ENCODE measurements at regions not wholly inside any gene's neighbourhood (a gene's known extent, or its start where the extent isn't known, plus 50 kb on each side); places are given as distances from the start of the nearest gene placed in this dataset.

GRCh38 chr3:6512172-6512800 is 348.6 kb upstream of the GRM7 start:
- no peak overlapping the region for H3K4me3 ChIP-seq (ENCODE audit: low read depth, low read length)
- no peak for DNase-seq (ENCODE audit: low read depth)
- TF ChIP-seq CTCF (IDR thresholded peaks at IDR 0.05; ENCODE audit: insufficient read depth, low read depth, low read length, missing control alignments): no peak

DNA sequence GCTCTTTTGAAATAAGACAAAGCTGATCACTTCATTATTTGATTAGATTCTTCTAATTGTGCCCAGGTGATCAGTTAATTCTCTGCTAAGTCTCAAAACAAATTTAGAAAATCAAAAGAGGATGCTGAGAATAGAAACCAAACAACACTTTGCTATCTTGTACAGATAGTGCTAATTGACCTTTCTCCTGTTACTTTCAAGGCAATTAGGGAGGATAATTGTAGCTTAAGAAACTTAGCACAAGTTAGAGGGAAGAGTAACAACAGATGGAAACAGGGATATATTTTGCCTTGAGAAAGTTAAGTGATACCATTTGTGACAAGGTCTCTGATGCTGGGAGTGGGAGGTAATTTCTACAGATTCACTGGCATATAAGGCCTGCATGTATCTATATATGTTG is 344.8 kb upstream of the GRM7 start:
- DNase-seq (ENCODE audit: low read depth): no peak
- no peak for TF ChIP-seq CTCF (IDR thresholded peaks at IDR 0.05; ENCODE audit: insufficient read depth, low read depth, low read length, missing control alignments)
- H3K4me3 ChIP-seq (ENCODE audit: low read depth, low read length): no peak overlapping the region

DNA sequence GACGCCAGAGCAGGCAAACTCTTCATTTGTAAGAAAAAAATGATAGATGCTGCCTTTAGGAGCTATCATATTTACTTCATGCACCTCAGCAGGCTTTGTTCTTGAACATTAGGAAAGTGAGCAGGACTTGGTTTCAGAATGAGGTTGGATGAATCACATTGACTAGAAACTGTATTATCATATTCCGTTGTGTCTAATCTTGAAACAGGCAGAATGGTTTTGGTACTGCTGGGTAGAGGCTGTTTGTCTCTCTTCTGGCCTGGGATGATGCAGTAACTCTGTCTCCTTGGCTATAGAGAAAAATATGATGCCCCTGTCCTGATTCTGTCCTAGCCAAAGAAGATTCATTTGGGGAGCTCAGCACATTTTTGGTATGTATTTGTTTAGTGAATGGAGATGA is 344.2 kb upstream of the GRM7 start:
- no peak overlapping the region for H3K4me3 ChIP-seq (ENCODE audit: low read depth, low read length)
- no peak for TF ChIP-seq CTCF (IDR thresholded peaks at IDR 0.05; ENCODE audit: insufficient read depth, low read depth, low read length, missing control alignments)
- DNase-seq (ENCODE audit: low read depth): peak; percentile 62

DNA sequence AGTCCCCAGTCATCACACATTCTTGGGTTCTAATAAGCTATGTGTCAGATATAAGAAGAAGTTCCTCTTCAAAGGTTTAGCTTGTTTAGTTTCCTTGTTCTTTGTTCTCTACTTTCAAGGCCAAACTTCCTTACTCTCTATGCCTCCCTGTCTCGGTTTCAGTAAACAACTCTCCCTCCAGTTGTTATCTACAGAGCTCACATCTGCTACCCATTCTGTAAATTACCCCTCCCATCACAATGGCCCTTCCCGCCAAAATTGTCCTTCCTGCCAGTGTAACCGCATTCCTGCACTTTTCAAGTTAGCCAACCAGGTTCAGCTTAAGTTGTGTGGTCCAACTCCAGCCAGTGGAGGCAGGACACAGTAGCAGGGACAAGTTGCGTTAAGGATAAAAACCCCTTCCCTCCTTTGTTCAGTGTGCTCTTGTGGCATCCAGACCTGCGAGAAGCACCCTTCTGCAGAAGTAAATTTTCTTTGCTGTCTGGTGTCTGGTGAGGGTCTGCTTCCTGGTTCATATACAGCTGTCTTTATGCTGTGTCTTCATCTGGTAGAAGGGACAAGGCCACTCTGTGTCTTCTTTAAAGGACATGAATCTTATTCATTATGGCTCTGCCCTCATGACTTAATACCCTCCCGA is 342.1 kb upstream of the GRM7 start:
- DNase-seq (ENCODE audit: low read depth): no peak

GRCh38 chr3:6521369-6522113 is 339.4 kb upstream of the GRM7 start:
- no peak overlapping the region for H3K4me3 ChIP-seq (ENCODE audit: low read depth, low read length)
- no peak for TF ChIP-seq CTCF (IDR thresholded peaks at IDR 0.05; ENCODE audit: insufficient read depth, low read depth, low read length, missing control alignments)
- no peak for DNase-seq (ENCODE audit: low read depth)

More for the DNA sequence above, 342.1 kb upstream of the GRM7 start:
- H3K4me3 ChIP-seq (ENCODE audit: low read depth, low read length): no peak overlapping the region
- no peak for TF ChIP-seq CTCF (IDR thresholded peaks at IDR 0.05; ENCODE audit: insufficient read depth, low read depth, low read length, missing control alignments)

GRCh38 chr3:6522191-6522590 is 338.7 kb upstream of the GRM7 start:
- H3K4me3 ChIP-seq (ENCODE audit: low read depth, low read length): no peak overlapping the region
- no peak for TF ChIP-seq CTCF (IDR thresholded peaks at IDR 0.05; ENCODE audit: insufficient read depth, low read depth, low read length, missing control alignments)
- DNase-seq (ENCODE audit: low read depth): no peak
